MCF 10A (cell line): ENCODE measurements at regions not wholly inside any gene's neighbourhood (a gene's known extent, or its start where the extent isn't known, plus 50 kb on each side); places are given as distances from the start of the nearest gene placed in this dataset.

Experiments
- BruUV-seq: library from RNA; stranded (reverse); fragments of 400-500 nt; replicated peaks from 2 replicates; lab custom pipeline; 2021; lab: Mats Ljungman, UMichigan
- CTCF ChIA-PET: fragments of 300-600 bp; sonication (Branson Sonifier 250); formaldehyde crosslinking; extraction: SDS; loops from one replicate; lab custom pipeline; 2021; ENCODE audit warnings: antibody characterized with exemption, inconsistent platforms; lab: Yijun Ruan, JAX
- POLR2A ChIA-PET: fragments of 300-600, 350-650 bp; sonication (Branson Sonifier 250); formaldehyde crosslinking; extraction: SDS; loops from one replicate; lab custom pipeline; 2020; ENCODE audit warnings: antibody characterized with exemption, inconsistent platforms; lab: Yijun Ruan, JAX
- DNase-seq: peaks from one replicate; pipeline ENCODE4 v3.0.0-alpha.2; 2018; ENCODE audit not compliant: unreplicated experiment
- H3K27ac Mint-ChIP-seq: one replicate; pipeline ENCODE4 v1.8.0; 2022; ENCODE audit warnings: mild to moderate bottlenecking, low read depth, mixed read lengths; ENCODE audit not compliant: unreplicated experiment
- H3K27me3 Mint-ChIP-seq: one replicate; pipeline ENCODE4 v1.8.0; 2022; ENCODE audit warnings: mixed read lengths; ENCODE audit not compliant: insufficient read depth, unreplicated experiment
- H3K36me3 Mint-ChIP-seq: one replicate; pipeline ENCODE4 v1.8.0; 2022; ENCODE audit warnings: mild to moderate bottlenecking, moderate library complexity, mixed read lengths; ENCODE audit not compliant: insufficient read depth, unreplicated experiment
- H3K4me1 Mint-ChIP-seq: one replicate; pipeline ENCODE4 v1.8.0; 2022; ENCODE audit warnings: mixed read lengths; ENCODE audit not compliant: insufficient read depth, unreplicated experiment
- H3K4me3 Mint-ChIP-seq: one replicate; pipeline ENCODE4 v1.8.0; 2022; ENCODE audit warnings: mild to moderate bottlenecking, moderate library complexity, mixed read lengths; ENCODE audit not compliant: unreplicated experiment
- H3K9me3 Mint-ChIP-seq: one replicate; pipeline ENCODE4 v1.8.0; 2022; ENCODE audit warnings: mixed read lengths; ENCODE audit not compliant: unreplicated experiment
- CTCF ChIP-seq: fragments of 200-600 bp; IDR thresholded peaks from one replicate; pipeline ENCODE4 v1.8.0; 2022; ENCODE audit warnings: antibody characterized with exemption, mild to moderate bottlenecking; ENCODE audit not compliant: unreplicated experiment
- intact Hi-C: fragments of 100-400 bp; cut with micrococcal nuclease; formaldehyde crosslinking; loops from 2 replicates; pipeline ENCODE4 v1.14.1; 2022

GRCh38 chr15:77684341-77685081 lies 51.8 kb upstream of the LINGO1 start:
- H3K4me1 Mint-ChIP-seq = no peaks in the 10 kb centered on the region
- ChIA-PET CTCF (no interaction called here), POLR2A (no interaction called here)
- BruUV-seq = no TSS peak
- intact Hi-C loops = no loop called here
- H3K27me3 Mint-ChIP-seq = peaks cover 66% of the 10 kb centered on the region
- no peak overlapping the region for H3K4me3 Mint-ChIP-seq
- H3K36me3 Mint-ChIP-seq = no peaks in the 10 kb centered on the region
- H3K27ac Mint-ChIP-seq = no peak overlapping the region
- TF ChIP-seq CTCF = no peak
- DNase-seq = no peak
- no peaks in the 10 kb centered on the region for H3K9me3 Mint-ChIP-seq

- Mint-ChIP-seq H3K27ac (no peak overlapping the region), H3K27me3 (peaks cover 59% of the 10 kb centered on the region), H3K4me3 (no peak overlapping the region), H3K4me1 (no peaks in the 10 kb centered on the region), H3K9me3 (no peaks in the 10 kb centered on the region), H3K36me3 (no peaks in the 10 kb centered on the region)
- ChIA-PET CTCF (interaction anchor here (0.6 kb wide), 1 partner anchor 650 kb away, joined by 4 read pairs; no protein-coding TSS in a partner anchor), POLR2A (no interaction called here)
- BruUV-seq = no TSS peak
- no peak for DNase-seq
- no peak for TF ChIP-seq CTCF
- intact Hi-C loops = no loop called here
These were observed 49.9 kb upstream of the LINGO1 start for GRCh38 chr15:77682564-77682963.
